ENCODE measurements at regions not wholly inside any gene's neighbourhood (a gene's known extent, or its start where the extent isn't known, plus 50 kb on each side); places are given as distances from the start of the nearest gene placed in this dataset.

- intact Hi-C loops (cut with micrococcal nuclease; ENCODE audit: unreplicated experiment), result no loop called here
- CTCF ChIA-PET, result no interaction called here
These were observed 703.4 kb downstream of the EPHA7 start for GRCh38 chr6:92715991-92716390.

GRCh38 chr6:92714346-92714745, 705.0 kb downstream of the EPHA7 start:
- H3K4me3 ChIP-seq (ENCODE audit: low read depth, low read length), result no peak overlapping the region
- DNase-seq, result no peak
- no peaks in the 10 kb centered on the region for H3K27me3 Mint-ChIP-seq (ENCODE audit: insufficient read depth, unreplicated experiment)
- H3K36me3 ChIP-seq (ENCODE audit: control insufficient read depth, insufficient read depth, low read length), result no peaks in the 10 kb centered on the region
- H3K27me3 ChIP-seq (replicated peaks; ENCODE audit: control insufficient read depth, insufficient read depth, low read length), result no peaks in the 10 kb centered on the region
- H3K9me3 Mint-ChIP-seq (ENCODE audit: unreplicated experiment), result no peaks in the 10 kb centered on the region
- no peaks in the 10 kb centered on the region for H3K9me3 ChIP-seq
- H3K4me3 Mint-ChIP-seq (ENCODE audit: unreplicated experiment), result no peak overlapping the region
- intact Hi-C loops (cut with micrococcal nuclease; ENCODE audit: unreplicated experiment), result no loop called here
- TF ChIP-seq CTCF (IDR thresholded peaks at IDR 0.05; ENCODE audit: insufficient read depth in 1 of 2, low read depth in 1 of 2, low read length in 1 of 2, severe bottlenecking in 1 of 2, unreplicated experiment in 1 of 2), result no peak
- H3K36me3 Mint-ChIP-seq (ENCODE audit: insufficient read depth, unreplicated experiment), result no peaks in the 10 kb centered on the region
- CTCF ChIA-PET, result no interaction called here
- H3K4me1 Mint-ChIP-seq (ENCODE audit: low read depth, unreplicated experiment), result no peaks in the 10 kb centered on the region
- BruUV-seq (replicated peaks), result no TSS peak
- H3K27ac Mint-ChIP-seq (ENCODE audit: unreplicated experiment), result no peak overlapping the region
- POLR2A ChIA-PET, result no interaction called here
- no peaks in the 10 kb centered on the region for H3K4me1 ChIP-seq

More at GRCh38 chr6:92715991-92716390, 703.4 kb downstream of the EPHA7 start:
- DNase-seq, result no peak
- Histone ChIP-seq H3K9me3 (no peaks in the 10 kb centered on the region), H3K36me3 (ENCODE audit: control insufficient read depth, insufficient read depth, low read length) (no peaks in the 10 kb centered on the region), H3K27me3 (replicated peaks; ENCODE audit: control insufficient read depth, insufficient read depth, low read length) (no peaks in the 10 kb centered on the region), H3K4me3 (ENCODE audit: low read depth, low read length) (no peak overlapping the region), H3K4me1 (no peaks in the 10 kb centered on the region)
- no peak overlapping the region for H3K4me3 Mint-ChIP-seq (ENCODE audit: unreplicated experiment)
- POLR2A ChIA-PET, result no interaction called here
- no peaks in the 10 kb centered on the region for H3K27me3 Mint-ChIP-seq (ENCODE audit: insufficient read depth, unreplicated experiment)
- H3K36me3 Mint-ChIP-seq (ENCODE audit: insufficient read depth, unreplicated experiment), result no peaks in the 10 kb centered on the region
- no peak for TF ChIP-seq CTCF (IDR thresholded peaks at IDR 0.05; ENCODE audit: insufficient read depth in 1 of 2, low read depth in 1 of 2, low read length in 1 of 2, severe bottlenecking in 1 of 2, unreplicated experiment in 1 of 2)
- no TSS peak for BruUV-seq (replicated peaks)
- no peak overlapping the region for H3K27ac Mint-ChIP-seq (ENCODE audit: unreplicated experiment)
- no peaks in the 10 kb centered on the region for H3K4me1 Mint-ChIP-seq (ENCODE audit: low read depth, unreplicated experiment)
- H3K9me3 Mint-ChIP-seq (ENCODE audit: unreplicated experiment), result no peaks in the 10 kb centered on the region

GRCh38 chr6:92710048-92710447, 709.3 kb downstream of the EPHA7 start:
- TF ChIP-seq CTCF (IDR thresholded peaks at IDR 0.05; ENCODE audit: insufficient read depth in 1 of 2, low read depth in 1 of 2, low read length in 1 of 2, severe bottlenecking in 1 of 2, unreplicated experiment in 1 of 2), result no peak
- H3K9me3 Mint-ChIP-seq (ENCODE audit: unreplicated experiment), result no peaks in the 10 kb centered on the region
- intact Hi-C loops (cut with micrococcal nuclease; ENCODE audit: unreplicated experiment), result no loop called here
- no peaks in the 10 kb centered on the region for H3K36me3 Mint-ChIP-seq (ENCODE audit: insufficient read depth, unreplicated experiment)
- no peaks in the 10 kb centered on the region for H3K9me3 ChIP-seq
- no TSS peak for BruUV-seq (replicated peaks)
- H3K27ac Mint-ChIP-seq (ENCODE audit: unreplicated experiment), result no peak overlapping the region
- no peaks in the 10 kb centered on the region for H3K27me3 ChIP-seq (replicated peaks; ENCODE audit: control insufficient read depth, insufficient read depth, low read length)
- H3K4me3 Mint-ChIP-seq (ENCODE audit: unreplicated experiment), result no peak overlapping the region
- H3K4me1 Mint-ChIP-seq (ENCODE audit: low read depth, unreplicated experiment), result no peaks in the 10 kb centered on the region
- ChIA-PET CTCF (no interaction called here), POLR2A (no interaction called here)
- no peaks in the 10 kb centered on the region for H3K36me3 ChIP-seq (ENCODE audit: control insufficient read depth, insufficient read depth, low read length)
- no peaks in the 10 kb centered on the region for H3K27me3 Mint-ChIP-seq (ENCODE audit: insufficient read depth, unreplicated experiment)
- DNase-seq, result no peak
- H3K4me1 ChIP-seq, result no peaks in the 10 kb centered on the region
- H3K4me3 ChIP-seq (ENCODE audit: low read depth, low read length), result no peak overlapping the region

Data from Caco-2 (cell line).